Endodermal cell (in vitro differentiated cells): ENCODE measurements at regions not wholly inside any gene's neighbourhood (a gene's known extent, or its start where the extent isn't known, plus 50 kb on each side); places are given as distances from the start of the nearest gene placed in this dataset.

Experiments
- DNase-seq: peaks from one replicate; pipeline ENCODE4 v3.0.0-alpha.2; 2017
- H3K27ac ChIP-seq: 2 replicates; pipeline ENCODE4 v1.5.1; 2013; ENCODE audit warnings: mild to moderate bottlenecking, low read depth, low read length, moderate library complexity
- H3K27me3 ChIP-seq: 2 replicates; pipeline ENCODE4 v1.6.1; 2013; ENCODE audit warnings: mild to moderate bottlenecking, low read length, moderate library complexity; ENCODE audit not compliant: insufficient read depth, control insufficient read depth, poor library complexity, severe bottlenecking
- H3K36me3 ChIP-seq: 2 replicates; pipeline ENCODE4 v1.7.0; 2013; ENCODE audit warnings: mild to moderate bottlenecking, low read length, moderate library complexity; ENCODE audit not compliant: control insufficient read depth, insufficient read depth
- H3K4me1 ChIP-seq: one replicate; pipeline ENCODE4 v1.7.0; 2013; ENCODE audit warnings: low read length; ENCODE audit not compliant: control insufficient read depth, insufficient read depth
- H3K4me3 ChIP-seq: 2 replicates; pipeline ENCODE4 v1.5.1; 2013; ENCODE audit warnings: mild to moderate bottlenecking, low read length, moderate library complexity
- H3K9ac ChIP-seq: 2 replicates; pipeline ENCODE4 v1.6.1; 2013; ENCODE audit warnings: mild to moderate bottlenecking, low read length, moderate library complexity; ENCODE audit not compliant: poor library complexity, severe bottlenecking; ENCODE audit errors: extremely low read depth
- H3K9me3 ChIP-seq: 2 replicates; pipeline ENCODE4 v1.6.1; 2013; ENCODE audit warnings: mild to moderate bottlenecking, low read length, moderate library complexity; ENCODE audit not compliant: control insufficient read depth
- H3K27ac Mint-ChIP-seq: 2 replicates; pipeline ENCODE4 v1.8.0; 2020; ENCODE audit warnings: mixed read lengths
- H3K27me3 Mint-ChIP-seq: 2 replicates; pipeline ENCODE4 v1.8.0; 2021; ENCODE audit warnings: mild to moderate bottlenecking, mixed read lengths; ENCODE audit not compliant: insufficient read depth
- H3K36me3 Mint-ChIP-seq: 2 replicates; pipeline ENCODE4 v1.8.0; 2020; ENCODE audit warnings: low read depth, mixed read lengths
- H3K4me1 Mint-ChIP-seq: 2 replicates; pipeline ENCODE4 v1.8.0; 2020; ENCODE audit warnings: mixed read lengths
- H3K4me3 Mint-ChIP-seq: 2 replicates; pipeline ENCODE4 v1.8.0; 2020; ENCODE audit warnings: mild to moderate bottlenecking, moderate library complexity, mixed read lengths
- H3K9me3 Mint-ChIP-seq: 2 replicates; pipeline ENCODE4 v1.8.0; 2020; ENCODE audit warnings: mild to moderate bottlenecking, mixed read lengths
- WGBS, 2 experiments: methylation state at CpG; one replicate each; pipeline versions ENCODE4 v1.1.5 to v1.1.7; 2013; ENCODE audit warnings: missing lambda C conversion rate in 2 of 2, mixed read lengths in 1 of 2; ENCODE audit not compliant: insufficient coverage in 1 of 2, insufficient read length in 1 of 2; 5-methylcytosine and 5-hydroxymethylcytosine counted together
- TF ChIP-seq, protein P1 (sequence below): fragments of 200-600 bp; sonication (generic); conservative IDR thresholded peaks from 2 replicates; pipeline ENCODE4 v1.5.0; 2021; ENCODE audit warnings: antibody characterized with exemption, mild to moderate bottlenecking

DNA sequence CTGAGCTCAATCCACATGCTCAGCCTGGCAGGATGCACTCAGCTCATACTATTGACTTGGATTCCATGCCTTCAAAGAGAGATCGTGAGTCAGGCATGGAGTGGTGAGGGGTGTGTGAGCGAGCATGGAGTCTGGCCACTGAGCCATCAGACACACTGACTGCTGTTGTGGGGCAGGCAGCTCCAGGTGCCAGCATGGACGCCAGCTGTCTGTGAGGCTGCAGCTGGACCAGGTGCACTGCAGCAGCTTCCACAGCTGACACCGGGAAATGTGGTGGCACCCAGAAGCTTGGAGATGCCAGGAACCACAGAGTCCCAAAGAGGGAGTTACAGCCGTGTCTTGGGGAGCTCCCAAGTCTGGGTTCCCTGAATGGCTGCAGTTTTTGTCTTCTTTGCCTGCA lies 1026.4 kb upstream of the ADGRL3 start:
- Histone ChIP-seq H3K27me3 (no peaks in the 10 kb centered on the region), H3K4me1 (no peaks in the 10 kb centered on the region), H3K9me3 (no peaks in the 10 kb centered on the region), H3K27ac (no peak overlapping the region), H3K4me3 (no peak overlapping the region), H3K36me3 (no peaks in the 10 kb centered on the region), H3K9ac (no peak overlapping the region)
- Mint-ChIP-seq H3K4me1 (no peaks in the 10 kb centered on the region), H3K36me3 (no peaks in the 10 kb centered on the region), H3K27me3 (no peaks in the 10 kb centered on the region), H3K27ac (no peak overlapping the region), H3K9me3 (no peaks in the 10 kb centered on the region), H3K4me3 (no peak overlapping the region)
- DNase-seq, result no peak
- WGBS, 2 experiments, result 93 to 100% methylated on average over 2 to 5 of the region's 5 CpGs
- TF ChIP-seq, protein P1, sequence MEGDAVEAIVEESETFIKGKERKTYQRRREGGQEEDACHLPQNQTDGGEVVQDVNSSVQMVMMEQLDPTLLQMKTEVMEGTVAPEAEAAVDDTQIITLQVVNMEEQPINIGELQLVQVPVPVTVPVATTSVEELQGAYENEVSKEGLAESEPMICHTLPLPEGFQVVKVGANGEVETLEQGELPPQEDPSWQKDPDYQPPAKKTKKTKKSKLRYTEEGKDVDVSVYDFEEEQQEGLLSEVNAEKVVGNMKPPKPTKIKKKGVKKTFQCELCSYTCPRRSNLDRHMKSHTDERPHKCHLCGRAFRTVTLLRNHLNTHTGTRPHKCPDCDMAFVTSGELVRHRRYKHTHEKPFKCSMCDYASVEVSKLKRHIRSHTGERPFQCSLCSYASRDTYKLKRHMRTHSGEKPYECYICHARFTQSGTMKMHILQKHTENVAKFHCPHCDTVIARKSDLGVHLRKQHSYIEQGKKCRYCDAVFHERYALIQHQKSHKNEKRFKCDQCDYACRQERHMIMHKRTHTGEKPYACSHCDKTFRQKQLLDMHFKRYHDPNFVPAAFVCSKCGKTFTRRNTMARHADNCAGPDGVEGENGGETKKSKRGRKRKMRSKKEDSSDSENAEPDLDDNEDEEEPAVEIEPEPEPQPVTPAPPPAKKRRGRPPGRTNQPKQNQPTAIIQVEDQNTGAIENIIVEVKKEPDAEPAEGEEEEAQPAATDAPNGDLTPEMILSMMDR, result no peak

- Mint-ChIP-seq H3K27me3 (no peaks in the 10 kb centered on the region), H3K27ac (no peak overlapping the region), H3K36me3 (no peaks in the 10 kb centered on the region), H3K9me3 (no peaks in the 10 kb centered on the region), H3K4me1 (no peaks in the 10 kb centered on the region), H3K4me3 (no peak overlapping the region)
- Histone ChIP-seq H3K9ac (no peak overlapping the region), H3K27me3 (no peaks in the 10 kb centered on the region), H3K36me3 (no peaks in the 10 kb centered on the region), H3K27ac (no peak overlapping the region), H3K4me3 (no peak overlapping the region), H3K4me1 (no peaks in the 10 kb centered on the region), H3K9me3 (no peaks in the 10 kb centered on the region)
- 100% methylated on average over 1 of the region's 1 CpG; no CpG with 5 or more reads in 1 of the 2 experiments for WGBS, 2 experiments
- no peak for DNase-seq
- TF ChIP-seq, protein P1, result no peak
Measured at GRCh38 chr4:60175241-60175640, 1024.9 kb upstream of the ADGRL3 start.

DNA sequence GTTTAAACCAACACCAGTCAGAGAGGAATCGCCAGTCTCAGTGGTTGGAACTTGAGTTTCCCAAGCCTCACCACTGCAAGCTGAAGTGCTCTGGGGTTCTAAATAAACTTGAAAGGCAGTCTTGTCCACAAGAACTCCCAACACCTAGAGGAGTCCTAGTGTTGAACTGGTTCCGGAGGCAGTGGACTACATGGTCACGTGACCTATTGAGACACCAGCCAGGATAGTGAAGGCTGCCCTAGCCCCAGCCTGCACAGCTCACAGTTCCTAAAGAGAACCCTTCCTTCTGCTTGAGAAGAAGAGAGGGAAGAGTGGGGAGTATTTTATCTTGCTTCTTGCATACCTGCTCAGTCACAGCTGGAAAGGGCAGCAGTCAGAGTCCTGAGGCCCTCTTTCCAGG lies 1012.7 kb upstream of the ADGRL3 start:
- no peak overlapping the region for H3K27ac Mint-ChIP-seq
- 96 to 97% methylated on average over 3 of the region's 3 CpGs for WGBS, 2 experiments
- H3K4me3 Mint-ChIP-seq, result no peak overlapping the region
- no peak overlapping the region for H3K4me3 ChIP-seq
- H3K9me3 ChIP-seq, result no peaks in the 10 kb centered on the region
- no peak overlapping the region for H3K27ac ChIP-seq
- no peaks in the 10 kb centered on the region for H3K36me3 Mint-ChIP-seq
- H3K36me3 ChIP-seq, result no peaks in the 10 kb centered on the region
- no peaks in the 10 kb centered on the region for H3K27me3 Mint-ChIP-seq
- H3K27me3 ChIP-seq, result no peaks in the 10 kb centered on the region
- peaks cover 13% of the 10 kb centered on the region for H3K9me3 Mint-ChIP-seq
- H3K4me1 Mint-ChIP-seq, result no peaks in the 10 kb centered on the region
- H3K4me1 ChIP-seq, result no peaks in the 10 kb centered on the region
- no peak overlapping the region for H3K9ac ChIP-seq
- DNase-seq, result no peak
- TF ChIP-seq, protein P1, result no peak
